ENCODE measurements at regions not wholly inside any gene's neighbourhood (a gene's known extent, or its start where the extent isn't known, plus 50 kb on each side); places are given as distances from the start of the nearest gene placed in this dataset.

DNA sequence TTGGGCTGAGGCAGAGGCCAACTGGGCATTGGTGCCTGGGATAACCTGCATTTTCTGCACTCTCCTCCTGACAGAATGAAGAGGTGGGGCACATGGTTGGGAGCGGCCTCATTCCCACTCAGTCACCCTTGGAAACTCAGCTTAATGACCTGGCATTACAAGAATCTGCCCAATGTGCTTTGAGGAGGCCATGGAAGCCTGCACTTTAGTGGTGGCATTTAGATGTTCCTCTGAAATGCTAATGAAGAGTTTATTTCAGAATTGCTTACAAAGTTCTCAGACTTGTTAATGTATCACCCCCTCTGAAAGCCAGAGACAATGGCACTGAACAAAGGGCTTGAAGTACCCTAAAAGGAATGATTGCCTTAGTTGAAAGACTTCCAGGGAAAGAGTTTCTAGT is 71.4 kb upstream of the PARP11 start:
- TF ChIP-seq CTCF (IDR thresholded peaks at IDR 0.05) (no peak), EZH2 (IDR thresholded peaks at IDR 0.05; ENCODE audit: borderline replicate concordance, insufficient read depth, low read depth, low read length, poor library complexity, severe bottlenecking) (no peak)
